ENCODE measurements at regions not wholly inside any gene's neighbourhood (a gene's known extent, or its start where the extent isn't known, plus 50 kb on each side); places are given as distances from the start of the nearest gene placed in this dataset.

DNA sequence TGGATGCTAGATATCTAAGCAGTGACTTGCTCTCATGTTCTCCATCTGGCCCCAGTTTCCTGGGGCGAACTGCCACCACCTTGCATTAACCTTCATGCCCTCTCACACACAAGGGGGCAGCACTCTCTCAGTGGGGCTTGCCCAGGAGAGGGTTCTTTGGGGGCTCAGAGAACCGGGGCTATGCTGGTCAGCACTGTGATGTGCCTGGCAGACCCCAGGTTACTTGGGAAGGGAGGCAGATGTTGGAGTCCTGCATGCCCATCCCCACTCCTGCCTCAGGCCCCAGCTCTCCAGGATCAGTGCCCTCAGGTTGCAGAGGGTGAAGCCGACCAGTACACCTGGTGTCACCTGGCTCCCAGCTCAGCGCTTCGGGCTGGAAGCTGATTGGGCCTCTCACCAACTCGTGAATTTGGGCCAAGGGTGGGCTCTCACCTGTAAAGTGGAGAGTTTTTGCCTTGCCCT, 396.2 kb upstream of the HS6ST1 start:
- intact Hi-C loops (cut with micrococcal nuclease) (no loop called here), dilution Hi-C loops (cut with MboI; ENCODE audit: extremely low pct_ligation_motif_present, low sequenced_read_pairs) (no loop called here)
- no peak for DNase-seq (ENCODE audit: low read depth, low spot score)
- Histone ChIP-seq H3K9me1 (replicated peaks; ENCODE audit: control insufficient read depth, extremely low read depth, insufficient read depth, low read length) (no peaks in the 10 kb centered on the region), H3K79me2 (ENCODE audit: control insufficient read depth, insufficient read depth, low read length) (no peaks in the 10 kb centered on the region), H3K9me3 (replicated peaks; ENCODE audit: control insufficient read depth, insufficient read depth, low read length) (no peaks in the 10 kb centered on the region), H4K20me1 (replicated peaks; ENCODE audit: control insufficient read depth, extremely low read depth, insufficient read depth, low read length) (no peaks in the 10 kb centered on the region), H3K4me3 (replicated peaks in 1 of 3; ENCODE audit: insufficient read depth in 1 of 3, low read depth in 1 of 3, low read length in 3 of 3) (no peak overlapping the region), H3K27ac (ENCODE audit: insufficient read depth, low read depth, low read length) (no peak overlapping the region), H2AFZ (ENCODE audit: low read depth, low read length) (no peak overlapping the region), H3K4me1 (ENCODE audit: control insufficient read depth, extremely low read depth, insufficient read depth, low read length) (no peaks in the 10 kb centered on the region), H3K27me3 (ENCODE audit: control insufficient read depth in 2 of 2, insufficient read depth in 2 of 2, low read length in 2 of 2) (no peaks in the 10 kb centered on the region), H3K4me2 (ENCODE audit: insufficient read depth, low read length) (no peak overlapping the region), H3K36me3 (ENCODE audit: control insufficient read depth in 2 of 2, extremely low read depth in 1 of 2, insufficient read depth in 2 of 2, low read length in 2 of 2) (no peaks in the 10 kb centered on the region), H3K9ac (replicated peaks; ENCODE audit: extremely low read depth, insufficient read depth, low read length) (no peak overlapping the region)
- POLR2A ChIA-PET: no interaction called here
- CTCF ChIA-PET: no interaction called here
- TF ChIP-seq GATA2 (IDR thresholded peaks at IDR 0.05; ENCODE audit: insufficient read depth, insufficient read length, low read depth, low read length) (no peak), JUN (IDR thresholded peaks at IDR 0.05; ENCODE audit: borderline replicate concordance, insufficient read depth, insufficient read length, low read depth) (no peak), FOS (IDR thresholded peaks at IDR 0.05; ENCODE audit: borderline replicate concordance, insufficient read depth, low read length) (no peak), MYC (IDR thresholded peaks at IDR 0.05; ENCODE audit: low read depth, low read length) (no peak), EZH2 (IDR thresholded peaks at IDR 0.05; ENCODE audit: borderline replicate concordance, low read depth, low read length, severe bottlenecking) (no peak), POLR2A (IDR thresholded peaks at IDR 0.05; ENCODE audit: low read depth, low read length) (no peak), POLR2AphosphoS5 (IDR thresholded peaks at IDR 0.05; ENCODE audit: insufficient read depth, low read depth, low read length) (no peak)
- TF ChIP-seq, protein P1, sequence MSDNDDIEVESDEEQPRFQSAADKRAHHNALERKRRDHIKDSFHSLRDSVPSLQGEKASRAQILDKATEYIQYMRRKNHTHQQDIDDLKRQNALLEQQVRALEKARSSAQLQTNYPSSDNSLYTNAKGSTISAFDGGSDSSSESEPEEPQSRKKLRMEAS (IDR thresholded peaks at IDR 0.05; ENCODE audit: insufficient read depth, insufficient read length): no peak
- TF ChIP-seq, protein P2, sequence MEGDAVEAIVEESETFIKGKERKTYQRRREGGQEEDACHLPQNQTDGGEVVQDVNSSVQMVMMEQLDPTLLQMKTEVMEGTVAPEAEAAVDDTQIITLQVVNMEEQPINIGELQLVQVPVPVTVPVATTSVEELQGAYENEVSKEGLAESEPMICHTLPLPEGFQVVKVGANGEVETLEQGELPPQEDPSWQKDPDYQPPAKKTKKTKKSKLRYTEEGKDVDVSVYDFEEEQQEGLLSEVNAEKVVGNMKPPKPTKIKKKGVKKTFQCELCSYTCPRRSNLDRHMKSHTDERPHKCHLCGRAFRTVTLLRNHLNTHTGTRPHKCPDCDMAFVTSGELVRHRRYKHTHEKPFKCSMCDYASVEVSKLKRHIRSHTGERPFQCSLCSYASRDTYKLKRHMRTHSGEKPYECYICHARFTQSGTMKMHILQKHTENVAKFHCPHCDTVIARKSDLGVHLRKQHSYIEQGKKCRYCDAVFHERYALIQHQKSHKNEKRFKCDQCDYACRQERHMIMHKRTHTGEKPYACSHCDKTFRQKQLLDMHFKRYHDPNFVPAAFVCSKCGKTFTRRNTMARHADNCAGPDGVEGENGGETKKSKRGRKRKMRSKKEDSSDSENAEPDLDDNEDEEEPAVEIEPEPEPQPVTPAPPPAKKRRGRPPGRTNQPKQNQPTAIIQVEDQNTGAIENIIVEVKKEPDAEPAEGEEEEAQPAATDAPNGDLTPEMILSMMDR (IDR thresholded peaks at IDR 0.05; ENCODE audit: extremely low read depth in 1 of 2, insufficient read depth in 1 of 2, low read depth in 1 of 2, low read length in 2 of 2): no peak
- no peak for FAIRE-seq
- no TSS peak for BruUV-seq (replicated peaks)
